ENCODE measurements at regions not wholly inside any gene's neighbourhood (a gene's known extent, or its start where the extent isn't known, plus 50 kb on each side); places are given as distances from the start of the nearest gene placed in this dataset.

- TF ChIP-seq POLR2A (IDR thresholded peaks at IDR 0.05) (no peak), CTCF (IDR thresholded peaks at IDR 0.05) (no peak)
- H3K4me3 ChIP-seq (ENCODE audit: low read depth, poor library complexity, severe bottlenecking): no peak overlapping the region
- intact Hi-C loops (cut with DNase I; ENCODE audit: low total_unique reads): no loop called here
- no peak for DNase-seq (ENCODE audit: low spot score in 2 of 2)
Measured at GRCh38 chr3:117195034-117195433, 485.5 kb downstream of the TUSC7 start.

GRCh38 chr3:117200962-117201361, 491.4 kb downstream of the TUSC7 start:
- TF ChIP-seq CTCF (IDR thresholded peaks at IDR 0.05) (no peak), POLR2A (IDR thresholded peaks at IDR 0.05) (no peak)
- WGBS, 2 donors: 77 to 80% methylated on average over 2 of the region's 2 CpGs
- DNase-seq (ENCODE audit: low spot score in 2 of 2): no peak
- H3K4me3 ChIP-seq (ENCODE audit: low read depth, poor library complexity, severe bottlenecking): no peak overlapping the region
- intact Hi-C loops (cut with DNase I; ENCODE audit: low total_unique reads): no loop called here

- intact Hi-C loops (cut with DNase I; ENCODE audit: low total_unique reads): no loop called here
- TF ChIP-seq POLR2A (IDR thresholded peaks at IDR 0.05): no peak
- no peak for TF ChIP-seq CTCF (IDR thresholded peaks at IDR 0.05)
- no peak overlapping the region for H3K4me3 ChIP-seq (ENCODE audit: low read depth, poor library complexity, severe bottlenecking)
- 34 to 41% methylated on average over 5 of the region's 5 CpGs for WGBS, 2 donors
- no peak for DNase-seq (ENCODE audit: low spot score in 2 of 2)
Measured at GRCh38 chr3:117201901-117202774, 492.6 kb downstream of the TUSC7 start.

GRCh38 chr3:117217355-117217754, 507.8 kb downstream of the TUSC7 start:
- 44 to 58% methylated on average over 3 of the region's 3 CpGs for WGBS, 2 donors
- intact Hi-C loops (cut with DNase I; ENCODE audit: low total_unique reads): no loop called here

GRCh38 chr3:117217760-117218316, 508.3 kb downstream of the TUSC7 start:
- intact Hi-C loops (cut with DNase I; ENCODE audit: low total_unique reads): no loop called here
- no peak overlapping the region for H3K4me3 ChIP-seq (ENCODE audit: low read depth, poor library complexity, severe bottlenecking)
- WGBS, 2 donors: 57 to 66% methylated on average over 5 of the region's 5 CpGs
- no peak for DNase-seq (ENCODE audit: low spot score in 2 of 2)
- TF ChIP-seq POLR2A (IDR thresholded peaks at IDR 0.05) (no peak), CTCF (IDR thresholded peaks at IDR 0.05) (no peak)

More at GRCh38 chr3:117217355-117217754, 507.8 kb downstream of the TUSC7 start:
- no peak overlapping the region for H3K4me3 ChIP-seq (ENCODE audit: low read depth, poor library complexity, severe bottlenecking)
- DNase-seq (ENCODE audit: low spot score in 2 of 2): no peak
- TF ChIP-seq CTCF (IDR thresholded peaks at IDR 0.05) (no peak), POLR2A (IDR thresholded peaks at IDR 0.05) (no peak)

Data from lower leg skin (tissue), 4 donors.